Naive B cell (primary cell): ENCODE measurements at regions not wholly inside any gene's neighbourhood (a gene's known extent, or its start where the extent isn't known, plus 50 kb on each side); places are given as distances from the start of the nearest gene placed in this dataset.

ENCODE experiments used
- ATAC-seq, 2 donors: fragments of 150-1000 bp; cut with Tn5 transposase; 2 replicates each; pipeline ENCODE4 v1.10.0; 2021; ENCODE audit warnings: low read depth in 2 of 2, mild to moderate bottlenecking in 2 of 2, moderate library complexity in 2 of 2
- DNase-seq: peaks from one replicate; pipeline ENCODE4 v3.0.0; 2022
- H3K27ac Mint-ChIP-seq, 6 donors: one replicate each; pipeline ENCODE4 v1.8.0; 2020 to 2022; ENCODE audit warnings: mild to moderate bottlenecking in 6 of 6, mixed read lengths in 6 of 6, moderate library complexity in 5 of 6, inconsistent platforms in 2 of 6
- H3K27me3 Mint-ChIP-seq, 3 donors: one replicate each; pipeline ENCODE4 v1.8.0; 2021 to 2022; ENCODE audit warnings: mixed read lengths in 3 of 3, mild to moderate bottlenecking in 1 of 3
- H3K36me3 Mint-ChIP-seq, 2 donors: one replicate each; pipeline ENCODE4 v1.8.0; 2020 to 2022; ENCODE audit warnings: mixed read lengths in 2 of 2, inconsistent platforms in 1 of 2, mild to moderate bottlenecking in 1 of 2
- H3K4me1 Mint-ChIP-seq, 3 donors: one replicate each; pipeline ENCODE4 v1.8.0; 2020 to 2022; ENCODE audit warnings: mixed read lengths in 3 of 3, inconsistent platforms in 1 of 3, mild to moderate bottlenecking in 1 of 3, moderate library complexity in 1 of 3
- H3K4me3 Mint-ChIP-seq, 8 donors: one replicate each; pipeline ENCODE4 v1.8.0; 2020 to 2022; ENCODE audit warnings: mild to moderate bottlenecking in 8 of 8, mixed read lengths in 8 of 8, moderate library complexity in 8 of 8, inconsistent platforms in 2 of 8
- H3K9me3 Mint-ChIP-seq, 7 donors: one replicate each; pipeline ENCODE4 v1.8.0; 2020 to 2022; ENCODE audit warnings: mixed read lengths in 7 of 7, mild to moderate bottlenecking in 5 of 7, inconsistent platforms in 2 of 7, moderate library complexity in 1 of 7

GRCh38 chr12:13882176-13882575, 99.2 kb downstream of the GRIN2B start:
- Mint-ChIP-seq H3K27ac (no peak overlapping the region), H3K4me1 (no peaks in the 10 kb centered on the region), H3K4me3 (no peak overlapping the region), H3K27me3 (peaks cover 21 to 37% (median 24%) of the 10 kb centered on the region in 3 donors), H3K36me3 (no peaks in the 10 kb centered on the region), H3K9me3 (peaks cover 0 to 4% (median 2%) of the 10 kb centered on the region in 7 donors)
- ATAC-seq (no peak), DNase-seq (no peak)

GRCh38 chr12:13880613-13881012, 100.8 kb downstream of the GRIN2B start:
- Mint-ChIP-seq H3K27me3 (peaks cover 17 to 26% (median 23%) of the 10 kb centered on the region in 3 donors), H3K4me3 (no peak overlapping the region), H3K9me3 (peaks cover 0 to 4% (median 2%) of the 10 kb centered on the region in 7 donors), H3K27ac (no peak overlapping the region), H3K4me1 (no peaks in the 10 kb centered on the region), H3K36me3 (no peaks in the 10 kb centered on the region)
- ATAC-seq = no peak
- no peak for DNase-seq

- no peak for DNase-seq
- Mint-ChIP-seq H3K27me3 (peaks cover 0 to 13% (median 2%) of the 10 kb centered on the region in 3 donors), H3K36me3 (no peaks in the 10 kb centered on the region), H3K27ac (no peak overlapping the region), H3K4me3 (no peak overlapping the region), H3K9me3 (no peaks in the 10 kb centered on the region), H3K4me1 (no peaks in the 10 kb centered on the region)
- no peak for ATAC-seq
These were observed 105.7 kb downstream of the GRIN2B start for GRCh38 chr12:13875744-13876143.

- Mint-ChIP-seq H3K27me3 (peaks cover 19 to 54% (median 54%) of the 10 kb centered on the region in 3 donors), H3K9me3 (no peaks in the 10 kb centered on the region), H3K4me1 (no peaks in the 10 kb centered on the region), H3K27ac (no peak overlapping the region), H3K36me3 (no peaks in the 10 kb centered on the region), H3K4me3 (no peak overlapping the region)
- ATAC-seq (no peak), DNase-seq (no peak)
These were observed 111.1 kb downstream of the GRIN2B start for GRCh38 chr12:13870255-13870654.

GRCh38 chr12:13864081-13864673, 117.2 kb downstream of the GRIN2B start:
- H3K27me3 Mint-ChIP-seq = peaks cover 39 to 83% (median 65%) of the 10 kb centered on the region in 3 donors
- no peak overlapping the region for H3K27ac Mint-ChIP-seq
- no peaks in the 10 kb centered on the region for H3K36me3 Mint-ChIP-seq
- peak; percentile 43 for DNase-seq
- ATAC-seq = peak; percentile 71 to 83
- no peak overlapping the region for H3K4me3 Mint-ChIP-seq
- H3K4me1 Mint-ChIP-seq = peaks cover 0 to 4% (median 0%) of the 10 kb centered on the region in 3 donors
- H3K9me3 Mint-ChIP-seq = no peaks in the 10 kb centered on the region

- H3K27ac Mint-ChIP-seq = no peak overlapping the region
- H3K36me3 Mint-ChIP-seq = no peaks in the 10 kb centered on the region
- no peak overlapping the region for H3K4me3 Mint-ChIP-seq
- ATAC-seq (no peak), DNase-seq (no peak)
- H3K9me3 Mint-ChIP-seq = peaks cover 0 to 2% (median 0%) of the 10 kb centered on the region in 7 donors
- peaks cover 33 to 52% (median 39%) of the 10 kb centered on the region in 3 donors for H3K27me3 Mint-ChIP-seq
- no peaks in the 10 kb centered on the region for H3K4me1 Mint-ChIP-seq
These were observed 123.7 kb downstream of the GRIN2B start for GRCh38 chr12:13857750-13858149.

GRCh38 chr12:13853471-13853870, 127.9 kb downstream of the GRIN2B start:
- peaks cover 17 to 28% (median 24%) of the 10 kb centered on the region in 3 donors for H3K27me3 Mint-ChIP-seq

GRCh38 chr12:13851828-13852227, 129.6 kb downstream of the GRIN2B start:
- no peak overlapping the region for H3K4me3 Mint-ChIP-seq
- H3K27ac Mint-ChIP-seq = no peak overlapping the region
- H3K4me1 Mint-ChIP-seq = no peaks in the 10 kb centered on the region
- peaks cover 0 to 4% (median 0%) of the 10 kb centered on the region in 7 donors for H3K9me3 Mint-ChIP-seq
- DNase-seq (no peak), ATAC-seq (no peak)
- no peaks in the 10 kb centered on the region for H3K36me3 Mint-ChIP-seq
- peaks cover 19 to 37% (median 23%) of the 10 kb centered on the region in 3 donors for H3K27me3 Mint-ChIP-seq

More at GRCh38 chr12:13853471-13853870, 127.9 kb downstream of the GRIN2B start:
- ATAC-seq (no peak), DNase-seq (no peak)
- Mint-ChIP-seq H3K9me3 (peaks cover 0 to 2% (median 0%) of the 10 kb centered on the region in 7 donors), H3K27ac (no peak overlapping the region), H3K4me1 (no peaks in the 10 kb centered on the region), H3K36me3 (no peaks in the 10 kb centered on the region), H3K4me3 (no peak overlapping the region)

GRCh38 chr12:13849456-13849855, 131.9 kb downstream of the GRIN2B start:
- ATAC-seq = no peak
- H3K4me1 Mint-ChIP-seq = no peaks in the 10 kb centered on the region
- no peaks in the 10 kb centered on the region for H3K36me3 Mint-ChIP-seq
- H3K27ac Mint-ChIP-seq = no peak overlapping the region
- no peak for DNase-seq
- H3K9me3 Mint-ChIP-seq = peaks cover 0 to 2% (median 0%) of the 10 kb centered on the region in 7 donors
- H3K27me3 Mint-ChIP-seq = peaks cover 23 to 41% (median 25%) of the 10 kb centered on the region in 3 donors
- no peak overlapping the region for H3K4me3 Mint-ChIP-seq

GRCh38 chr12:13843841-13844240, 137.6 kb downstream of the GRIN2B start:
- Mint-ChIP-seq H3K27ac (no peak overlapping the region), H3K4me1 (no peaks in the 10 kb centered on the region), H3K36me3 (no peaks in the 10 kb centered on the region), H3K9me3 (peaks cover 0 to 2% (median 0%) of the 10 kb centered on the region in 7 donors), H3K27me3 (peaks cover 23 to 48% (median 27%) of the 10 kb centered on the region in 3 donors), H3K4me3 (no peak overlapping the region)
- ATAC-seq = no peak
- no peak for DNase-seq

GRCh38 chr12:13841358-13841757, 140.0 kb downstream of the GRIN2B start:
- no peak for DNase-seq
- H3K9me3 Mint-ChIP-seq = no peaks in the 10 kb centered on the region
- no peak overlapping the region for H3K27ac Mint-ChIP-seq
- no peak for ATAC-seq
- H3K36me3 Mint-ChIP-seq = no peaks in the 10 kb centered on the region
- H3K4me3 Mint-ChIP-seq = no peak overlapping the region
- no peaks in the 10 kb centered on the region for H3K4me1 Mint-ChIP-seq
- H3K27me3 Mint-ChIP-seq = peaks cover 23 to 39% (median 27%) of the 10 kb centered on the region in 3 donors

- Mint-ChIP-seq H3K4me3 (no peak overlapping the region), H3K9me3 (no peaks in the 10 kb centered on the region), H3K4me1 (no peaks in the 10 kb centered on the region), H3K27me3 (peaks cover 16 to 36% (median 21%) of the 10 kb centered on the region in 3 donors), H3K36me3 (no peaks in the 10 kb centered on the region), H3K27ac (no peak overlapping the region)
- ATAC-seq = no peak
- no peak for DNase-seq
These were observed 141.8 kb downstream of the GRIN2B start for GRCh38 chr12:13839365-13840336.

- no peak overlapping the region for H3K4me3 Mint-ChIP-seq
- peaks cover 11 to 26% (median 19%) of the 10 kb centered on the region in 3 donors for H3K27me3 Mint-ChIP-seq
- H3K9me3 Mint-ChIP-seq = peaks cover 0 to 2% (median 0%) of the 10 kb centered on the region in 7 donors
- H3K36me3 Mint-ChIP-seq = no peaks in the 10 kb centered on the region
- H3K4me1 Mint-ChIP-seq = no peaks in the 10 kb centered on the region
- DNase-seq = no peak
- ATAC-seq = no peak
- H3K27ac Mint-ChIP-seq = no peak overlapping the region
These were observed 145.3 kb downstream of the GRIN2B start for GRCh38 chr12:13836099-13836498.
